SW 1271 (cell line): ENCODE measurements at regions not wholly inside any gene's neighbourhood (a gene's known extent, or its start where the extent isn't known, plus 50 kb on each side); places are given as distances from the start of the nearest gene placed in this dataset.

Experiments
- DNase-seq, 2 experiments: peaks; one replicate each; lab custom pipeline; 2025; lab: John Stamatoyannopoulos, UW

DNA sequence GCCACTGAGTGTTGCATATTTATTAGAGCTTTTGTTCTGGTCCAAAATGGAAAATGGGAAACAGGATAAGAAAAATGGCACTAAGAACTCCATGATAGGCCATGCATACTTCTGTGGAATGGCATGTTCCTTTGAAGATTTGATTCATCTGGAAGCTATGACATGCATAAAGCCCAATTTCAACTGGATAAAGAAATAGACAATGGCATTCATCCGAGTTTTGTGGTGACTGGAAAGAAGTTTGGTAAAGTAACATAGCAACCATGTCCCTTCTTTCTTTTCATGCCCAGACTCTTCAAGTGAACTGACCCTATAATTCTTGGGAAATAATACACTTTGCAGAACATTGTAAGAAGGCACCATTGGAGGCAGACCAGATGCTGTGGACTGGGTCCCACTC is 368.4 kb upstream of the IL12A start:
- no peak for DNase-seq

DNA sequence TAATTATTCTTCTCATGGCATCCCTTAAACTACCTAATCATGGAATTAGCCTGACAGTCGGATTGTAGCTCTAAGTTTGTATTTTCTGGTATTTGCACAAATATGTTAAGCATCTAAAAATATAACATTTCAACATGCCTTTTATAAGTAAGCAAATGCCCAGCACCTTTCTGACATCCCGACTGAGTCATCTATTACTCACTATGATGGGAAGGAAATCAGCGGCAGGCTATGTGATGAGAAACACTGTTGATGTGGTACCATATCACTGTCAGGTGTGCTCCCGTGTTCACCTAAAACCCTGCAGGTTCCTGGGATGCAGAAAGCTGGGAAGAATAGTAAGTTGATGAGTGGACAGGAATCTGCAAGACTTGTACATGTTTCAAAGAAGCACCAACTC is 367.8 kb upstream of the IL12A start:
- peak; percentile 36 to 71 for DNase-seq

DNA sequence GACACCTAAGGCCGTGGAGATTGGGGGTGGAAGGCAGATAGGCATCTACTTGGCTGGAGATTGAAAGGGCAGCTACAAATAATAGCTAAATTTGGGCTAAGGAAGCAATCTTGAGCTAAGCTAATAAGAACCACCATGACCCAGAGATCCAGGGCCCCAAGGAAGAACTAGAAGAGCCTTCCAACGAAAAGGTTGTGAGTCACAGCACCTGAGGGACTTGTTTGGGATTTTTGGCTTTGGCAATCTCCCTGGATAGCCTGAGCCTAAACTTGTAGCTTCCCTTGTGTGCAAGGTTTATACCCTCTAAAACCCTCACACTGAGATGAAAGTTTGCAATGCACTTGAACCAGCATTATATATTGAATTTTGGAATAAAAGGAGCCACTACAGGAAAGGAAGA is 364.0 kb upstream of the IL12A start:
- DNase-seq = no peak

DNA sequence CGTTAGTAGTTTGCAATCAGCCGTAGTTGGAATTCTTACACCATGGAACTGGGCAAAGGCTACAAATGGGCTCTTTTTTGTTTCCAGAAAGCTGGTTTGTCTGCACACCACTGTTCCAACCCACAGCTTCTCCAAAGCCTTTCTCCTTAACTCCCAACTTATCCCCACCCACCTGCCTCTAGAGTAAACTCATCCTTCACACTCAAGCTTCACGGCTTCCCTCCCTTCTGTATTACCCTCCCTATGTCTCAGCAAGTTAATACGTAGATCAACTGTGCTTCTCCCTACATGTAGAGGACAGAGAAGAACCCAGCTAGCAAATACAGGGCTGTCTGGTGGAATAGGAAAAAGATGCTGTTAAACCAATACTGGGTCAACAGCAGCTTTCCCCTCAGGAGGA is 363.0 kb upstream of the IL12A start:
- no peak for DNase-seq

DNA sequence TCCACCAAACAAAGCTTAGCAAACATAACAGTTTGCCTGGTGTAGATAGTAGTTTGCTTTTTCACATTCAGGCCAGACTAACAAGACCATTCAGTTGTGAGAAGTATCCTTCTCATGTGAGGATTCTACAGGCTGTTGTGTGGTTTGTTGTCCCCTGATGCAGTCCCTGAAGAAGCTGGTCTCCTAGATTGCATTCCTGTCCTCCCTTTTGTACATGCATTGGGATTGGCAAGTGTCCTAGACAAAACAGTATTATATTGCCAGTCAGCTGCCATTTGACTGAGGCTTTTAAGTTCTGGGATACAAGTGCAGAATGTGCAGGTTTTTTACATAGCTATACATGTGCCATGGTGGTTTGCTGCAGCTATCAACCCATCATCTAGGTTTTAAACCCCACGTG is 362.0 kb upstream of the IL12A start:
- DNase-seq = no peak

DNA sequence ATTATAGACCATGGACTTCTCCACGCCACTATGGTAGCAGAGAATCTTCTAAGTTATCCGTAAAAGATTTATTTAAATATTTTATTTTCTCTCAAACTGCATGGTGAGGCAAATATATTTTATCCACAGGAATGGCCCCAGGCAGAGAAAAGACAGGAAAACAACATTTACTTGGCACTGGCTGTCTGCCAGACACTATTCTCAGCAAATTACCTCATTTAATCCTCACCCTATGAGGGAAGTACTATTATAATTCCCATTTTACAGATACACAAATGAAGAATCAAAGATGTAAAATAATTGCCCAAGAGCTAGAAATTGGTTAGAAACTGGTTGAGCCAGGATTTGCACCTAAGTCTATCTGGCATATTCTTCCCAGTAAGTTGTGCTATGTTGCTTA is 361.4 kb upstream of the IL12A start:
- no peak for DNase-seq

DNA sequence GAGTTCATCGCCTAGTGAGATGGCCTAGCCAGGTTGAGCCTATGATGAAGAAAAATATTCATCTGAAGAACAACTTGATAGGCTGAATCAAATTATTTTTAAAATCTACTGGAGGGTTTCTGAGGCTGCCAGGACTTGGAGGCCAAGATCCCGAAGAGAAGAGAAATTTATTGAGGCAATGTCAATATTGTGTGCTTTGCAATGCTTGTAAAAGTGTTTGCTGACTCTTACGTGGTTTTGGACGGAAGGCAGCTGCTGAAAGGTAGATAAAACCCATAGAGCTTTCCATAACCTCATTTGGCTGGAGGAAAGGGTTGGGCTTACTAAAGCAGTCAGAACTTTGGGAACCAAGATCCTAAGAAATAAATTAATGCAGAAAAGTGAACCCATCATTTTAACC is 361.0 kb upstream of the IL12A start:
- DNase-seq = no peak

DNA sequence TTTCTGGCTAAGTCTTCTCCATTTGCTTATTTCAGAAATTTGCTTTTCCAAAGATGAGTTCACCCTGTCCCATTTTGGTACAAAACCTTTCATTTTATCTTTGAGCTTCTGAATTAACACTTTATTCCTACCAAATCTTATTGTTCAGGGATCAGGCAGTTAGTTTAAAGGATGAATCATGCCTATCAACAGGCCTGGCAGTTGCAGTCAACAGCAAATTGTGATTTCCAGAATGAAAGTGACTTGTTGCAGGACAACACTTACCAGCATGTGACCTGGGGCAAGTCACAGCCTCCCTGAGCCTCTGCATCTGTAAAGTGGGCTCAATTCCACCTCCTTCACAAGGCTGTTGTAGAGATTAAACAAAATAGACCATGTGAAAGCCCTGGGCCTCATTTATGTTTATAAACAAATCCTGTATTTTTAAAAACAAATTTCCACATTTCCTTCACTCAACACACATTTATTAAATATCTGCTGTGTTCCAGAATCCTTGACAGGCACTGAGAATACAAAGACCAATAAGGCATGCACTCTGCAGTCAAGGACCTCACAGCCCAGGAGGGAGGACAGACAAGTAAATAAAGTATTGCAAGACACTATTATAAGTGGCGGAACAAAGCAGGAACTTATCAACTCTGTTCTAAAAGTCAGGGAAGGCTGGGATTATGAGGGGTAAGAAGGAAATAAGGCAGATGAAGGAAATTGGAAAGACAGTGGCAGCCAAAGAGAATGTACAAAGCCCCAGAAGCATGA is 359.1 kb upstream of the IL12A start:
- no peak for DNase-seq

DNA sequence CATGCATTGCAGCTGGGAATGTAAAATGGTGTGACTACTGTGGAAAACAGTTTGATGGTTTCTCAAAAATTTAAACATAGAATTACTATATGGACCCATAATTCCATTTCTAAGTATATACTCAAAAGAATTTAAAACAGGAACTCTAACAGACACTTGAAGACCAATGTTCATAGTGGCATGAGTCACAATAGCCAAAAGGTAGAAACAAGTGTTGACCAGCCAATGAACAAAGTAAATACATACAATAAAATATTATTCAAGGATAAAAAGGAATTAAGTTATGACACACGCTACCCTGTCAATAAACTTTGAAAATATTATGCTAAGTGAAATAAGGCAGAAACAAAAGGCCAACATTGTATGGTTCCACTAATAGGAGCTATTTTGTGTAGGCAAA is 357.4 kb upstream of the IL12A start:
- no peak for DNase-seq

DNA sequence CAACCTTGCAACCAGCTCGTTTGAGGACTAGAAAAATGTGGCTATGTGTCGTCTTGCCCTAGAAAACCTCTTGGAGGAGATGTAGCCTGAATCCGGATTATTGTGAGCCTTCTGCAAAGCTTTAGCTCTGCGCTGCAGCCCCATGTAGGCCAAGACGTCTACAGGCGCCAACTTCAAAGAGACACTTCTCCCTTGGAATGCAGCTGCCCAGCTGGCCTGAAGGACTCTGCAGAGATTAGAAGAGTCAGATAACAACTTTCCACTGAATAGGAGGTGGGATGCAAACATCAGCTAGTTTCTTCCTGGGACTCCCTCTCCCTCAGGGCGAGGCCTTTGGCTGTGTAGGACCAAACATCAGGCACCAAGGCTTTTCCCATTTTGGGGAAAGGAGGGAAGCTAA is 356.5 kb upstream of the IL12A start:
- no peak for DNase-seq

DNA sequence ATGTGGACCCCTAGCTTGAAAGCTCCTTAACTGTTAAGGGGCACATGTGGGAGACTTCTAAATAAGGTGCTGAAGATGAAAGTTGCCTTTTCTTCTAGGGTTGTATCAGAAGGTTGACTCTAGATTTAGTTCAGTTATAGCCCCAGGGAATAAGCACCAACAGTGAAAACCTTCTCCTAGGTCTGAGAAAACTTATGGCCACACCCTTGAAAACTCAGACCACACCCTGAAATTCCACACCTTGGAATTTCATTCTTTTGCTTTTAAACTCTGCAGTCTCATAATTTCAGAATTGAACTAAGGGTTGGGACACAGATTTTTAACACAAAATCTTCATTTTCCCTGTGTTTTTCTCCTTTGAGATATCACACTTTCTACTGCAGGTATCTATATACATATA is 355.8 kb upstream of the IL12A start:
- DNase-seq = no peak

DNA sequence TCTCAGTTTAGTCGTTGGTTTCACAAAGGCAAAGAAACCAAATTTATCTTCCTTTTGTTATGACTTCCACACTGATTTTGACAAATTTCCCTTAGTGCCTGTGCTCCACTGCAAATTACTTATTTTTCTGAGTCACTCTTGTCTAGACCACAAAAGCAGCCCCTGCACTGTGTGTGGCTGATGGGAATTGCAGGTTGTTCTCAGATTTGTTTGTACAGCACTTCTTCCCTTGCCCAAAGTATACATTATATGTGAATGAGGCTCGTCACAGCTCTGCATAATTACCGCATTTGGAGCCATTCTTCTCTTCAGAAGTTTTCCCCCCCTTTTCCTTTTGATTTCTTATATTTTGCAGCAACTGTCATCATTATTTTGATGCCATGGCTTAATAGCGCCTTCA is 354.2 kb upstream of the IL12A start:
- no peak for DNase-seq

DNA sequence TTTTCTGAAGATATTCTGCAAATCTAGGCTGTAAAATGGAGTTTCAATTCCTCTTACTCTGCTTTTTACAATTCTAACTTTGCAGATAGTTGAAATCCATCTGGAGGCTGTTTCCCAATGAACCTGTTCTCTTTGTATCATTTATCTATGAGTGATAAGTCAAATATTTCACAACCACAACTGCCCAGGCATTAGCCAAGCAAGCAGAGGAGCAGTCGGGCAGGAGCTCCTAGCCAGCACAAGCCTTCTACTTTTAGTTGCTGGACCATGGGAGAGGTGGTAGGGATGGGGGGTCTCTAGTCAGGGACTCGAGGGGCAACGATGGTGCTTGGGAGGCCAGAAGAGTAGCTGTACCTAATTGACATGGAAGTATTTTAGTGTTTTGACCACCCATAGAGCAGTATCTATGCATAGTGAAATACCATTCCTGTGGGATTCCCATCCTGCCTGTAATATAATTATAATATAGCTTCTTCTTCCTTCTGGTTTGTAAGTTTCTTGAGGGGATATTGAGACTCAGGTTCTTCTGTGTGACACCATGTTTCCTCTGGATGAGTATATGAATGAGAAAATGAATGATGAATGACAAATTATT is 353.5 kb upstream of the IL12A start:
- no peak for DNase-seq

DNA sequence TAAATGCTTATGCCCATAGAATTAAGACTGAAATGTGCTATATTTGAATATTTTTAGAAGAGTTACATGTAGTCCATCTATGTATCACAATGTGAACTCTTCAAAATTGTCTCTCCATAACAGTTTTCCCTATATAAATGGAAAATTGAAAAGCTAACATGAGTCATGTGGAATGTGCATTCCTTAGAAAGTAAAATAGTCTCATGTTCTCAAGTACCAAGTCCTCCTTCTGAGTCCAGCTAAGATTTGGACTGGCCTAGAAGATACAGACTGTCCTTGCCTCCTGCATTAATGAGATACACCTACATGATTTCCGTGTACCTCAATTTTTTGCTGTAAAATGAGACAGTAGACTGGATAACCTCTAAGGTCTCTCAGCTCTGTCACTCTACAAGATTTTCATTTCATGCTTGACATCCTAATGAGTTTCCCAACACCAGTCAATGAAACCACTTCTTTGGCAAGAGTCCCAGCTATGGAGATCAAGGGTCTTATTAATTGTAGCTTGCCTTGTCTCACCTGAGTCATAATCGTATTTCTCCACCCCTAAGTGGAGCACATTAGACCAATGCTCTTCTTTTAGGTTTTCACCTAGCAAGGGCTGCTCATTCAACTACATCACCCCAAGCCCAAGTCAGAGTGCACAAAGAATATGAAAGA is 350.6 kb upstream of the IL12A start:
- peak in 1 of 2 experiments; percentile 22 for DNase-seq

DNA sequence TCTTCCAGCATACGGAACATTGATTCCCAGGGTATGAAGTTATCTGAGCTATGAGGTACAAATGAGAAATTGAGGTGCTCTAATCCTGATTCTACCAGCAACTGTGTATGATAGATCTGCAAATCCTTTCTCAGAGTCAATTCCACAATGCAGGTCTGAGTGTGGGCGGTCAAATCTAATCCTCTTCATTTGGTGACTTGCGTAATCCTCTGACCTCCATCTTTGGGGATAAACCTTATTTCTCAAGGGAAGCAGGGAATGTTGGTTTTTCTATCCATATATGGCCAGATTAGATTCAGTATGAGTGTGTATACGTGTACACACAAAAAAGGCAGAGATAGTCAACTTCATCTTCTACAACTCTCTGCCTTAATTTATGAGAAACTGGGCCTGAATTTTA is 348.4 kb upstream of the IL12A start:
- DNase-seq = no peak

DNA sequence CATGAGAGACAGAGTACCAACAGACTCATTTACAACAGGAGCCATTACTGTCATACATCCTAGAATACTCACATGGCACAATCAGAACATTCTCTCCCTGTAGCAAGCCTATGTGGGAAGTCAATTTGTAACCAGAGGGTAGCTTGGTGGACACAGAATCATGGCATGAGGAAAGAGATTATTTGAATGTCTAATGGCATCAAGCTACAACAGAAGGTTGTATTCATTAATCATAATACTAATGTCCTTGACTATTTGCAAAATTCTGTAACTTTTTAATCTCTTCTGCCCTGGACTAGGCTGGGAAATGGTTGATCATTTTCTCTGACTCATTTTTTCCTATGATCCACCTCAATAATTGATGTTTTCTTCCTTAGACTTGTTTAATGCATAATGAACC is 345.2 kb upstream of the IL12A start:
- no peak for DNase-seq

DNA sequence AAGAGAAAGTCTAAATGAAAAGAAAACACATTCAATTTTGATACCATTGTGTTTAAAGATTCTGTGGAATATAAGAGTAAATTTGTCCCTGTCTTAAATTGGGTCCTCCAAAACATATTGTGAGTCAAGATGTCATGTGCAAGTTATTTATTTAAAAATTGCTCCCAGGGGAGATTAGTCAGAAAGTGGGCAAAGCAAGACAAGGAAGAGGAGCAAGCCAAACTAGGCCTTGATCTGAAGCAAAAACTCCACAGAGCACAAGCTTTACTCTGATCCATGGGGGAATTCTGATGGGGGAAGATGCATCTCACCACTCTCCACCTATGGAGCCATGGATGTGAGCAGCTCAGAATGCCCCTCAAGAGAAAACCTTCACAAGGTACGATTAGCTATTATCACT is 342.8 kb upstream of the IL12A start:
- no peak for DNase-seq

DNA sequence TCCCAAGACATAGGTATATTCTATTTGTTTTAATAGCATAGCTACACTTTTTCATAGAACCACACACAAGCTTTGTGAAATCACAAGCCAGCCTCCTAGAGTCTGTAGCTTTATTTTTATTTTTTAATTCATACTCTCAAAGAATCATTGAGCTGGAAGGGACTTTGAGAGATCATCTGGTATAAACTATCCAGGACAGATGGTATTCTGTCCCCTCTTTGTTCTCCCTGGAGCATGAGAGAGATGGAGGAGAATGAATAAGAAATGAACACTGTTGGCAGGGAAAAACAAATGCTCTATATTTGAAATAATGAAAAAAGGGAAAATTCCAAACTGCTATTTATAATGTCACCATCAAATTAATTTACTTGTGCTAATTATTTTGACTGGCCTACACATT is 338.7 kb upstream of the IL12A start:
- DNase-seq = no peak

DNA sequence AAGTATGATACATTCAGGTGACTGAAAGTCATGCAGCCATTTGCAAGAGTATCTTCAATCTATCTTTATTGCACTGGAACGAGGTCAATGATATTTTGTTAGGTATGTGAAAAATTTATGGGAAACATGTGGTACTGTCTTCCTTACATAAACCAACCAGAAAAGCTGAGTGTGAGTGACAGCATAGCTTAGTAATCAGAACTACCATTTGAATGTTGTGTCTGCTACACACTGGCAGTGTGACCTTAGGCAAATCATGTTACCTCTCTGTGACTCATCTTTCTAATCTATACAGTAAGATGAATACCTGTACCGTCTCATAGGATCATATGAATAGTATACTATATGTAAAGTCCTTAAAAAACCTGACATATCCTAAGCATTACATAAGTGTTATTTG is 337.9 kb upstream of the IL12A start:
- DNase-seq = no peak

DNA sequence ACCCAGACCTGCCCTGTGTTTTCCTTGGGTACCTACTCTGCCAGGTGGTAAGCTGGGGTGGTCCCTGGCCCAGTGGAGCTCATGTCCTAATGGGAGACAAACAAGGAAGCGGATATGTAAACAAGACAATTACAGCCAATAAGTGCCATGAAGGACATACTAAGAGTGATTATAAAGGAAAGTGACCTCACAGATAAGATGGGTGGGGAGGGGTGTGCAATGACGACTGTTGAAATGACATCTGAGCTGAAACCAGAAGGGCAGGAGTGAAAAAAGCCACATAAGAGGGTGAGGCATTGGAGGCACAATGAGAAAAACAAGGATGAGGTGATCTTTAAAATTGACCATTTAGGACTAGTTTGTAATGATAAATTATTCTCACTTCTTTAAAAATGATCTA is 336.2 kb upstream of the IL12A start:
- DNase-seq = no peak

DNA sequence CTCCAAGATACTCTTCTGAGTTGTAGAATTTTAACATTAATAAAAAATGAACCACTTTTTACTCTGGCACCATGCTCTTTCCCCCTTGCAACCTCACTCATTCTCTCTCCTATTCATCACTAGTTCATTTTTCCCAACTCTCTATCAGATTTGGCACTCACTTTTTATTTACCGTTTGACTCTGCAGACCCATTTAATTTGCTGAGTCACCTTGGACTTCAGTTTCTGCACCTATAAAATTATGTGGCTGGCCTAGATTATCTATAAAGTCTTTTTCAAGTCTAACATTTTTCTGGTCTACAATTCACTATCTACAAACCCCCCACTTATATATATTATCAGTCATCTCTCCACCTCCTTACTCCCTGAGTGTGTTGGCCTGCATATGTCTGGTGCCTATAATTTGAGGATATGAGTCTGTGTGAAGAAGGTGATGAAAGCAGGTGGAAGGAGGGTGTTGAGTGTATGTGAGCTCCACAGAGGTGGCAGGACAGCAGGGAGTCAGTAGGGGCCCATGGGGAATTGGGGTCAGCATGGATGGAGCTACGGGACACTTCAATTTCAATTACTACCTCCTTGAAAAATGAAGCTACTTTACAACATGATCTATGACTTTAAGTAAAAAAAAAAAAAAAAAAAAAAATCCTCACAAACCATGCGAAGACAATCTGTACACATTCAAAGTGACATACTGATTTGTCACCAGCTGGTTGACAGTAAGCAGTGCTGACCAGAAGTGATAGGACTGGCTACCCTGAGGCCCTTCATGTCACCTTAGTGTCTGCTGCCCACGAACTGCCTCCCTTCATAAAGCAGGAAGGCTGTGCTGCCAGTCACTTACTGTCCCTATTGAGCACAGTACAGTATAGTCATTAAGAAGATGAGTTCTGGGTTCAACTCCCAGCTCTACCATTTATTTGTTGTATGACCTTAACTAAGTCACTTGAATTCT is 334.2 kb upstream of the IL12A start:
- DNase-seq = no peak

DNA sequence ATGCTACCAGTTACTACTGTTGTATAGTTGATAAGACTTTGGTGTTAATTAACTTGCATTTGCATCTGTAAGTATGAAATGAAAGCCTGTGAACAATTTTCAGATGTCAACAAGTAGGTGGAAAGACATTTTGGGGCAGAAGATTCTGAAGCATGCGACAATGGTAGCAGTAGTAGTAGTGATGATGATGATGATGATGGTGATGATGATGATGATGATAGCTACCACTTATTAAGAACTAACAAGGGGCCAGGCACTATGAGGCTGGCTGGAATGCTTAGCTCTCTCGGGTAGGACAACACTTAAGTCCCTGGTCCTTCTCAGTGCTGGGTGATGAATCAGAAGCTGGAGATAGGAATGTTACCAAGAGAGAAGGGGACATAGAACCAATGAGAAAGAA is 333.4 kb upstream of the IL12A start:
- DNase-seq = no peak

DNA sequence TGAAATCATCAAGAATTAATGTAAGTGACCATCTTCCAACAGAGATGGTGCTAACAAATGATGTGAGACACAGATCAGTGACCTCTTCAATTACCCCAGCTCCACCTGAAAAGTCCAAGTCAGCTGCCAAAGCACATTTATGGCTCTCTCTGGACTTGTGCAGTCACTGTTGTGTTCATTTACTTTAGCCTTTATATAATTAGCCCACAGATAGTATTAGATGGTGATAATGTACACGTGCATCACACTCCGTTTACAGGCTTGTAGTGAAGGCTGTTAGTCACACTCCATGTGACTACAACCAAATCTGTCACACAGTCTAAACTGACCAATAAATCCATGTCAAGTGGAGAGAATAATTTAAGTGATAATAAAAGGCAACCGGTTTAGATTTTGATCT is 331.5 kb upstream of the IL12A start:
- no peak for DNase-seq
